Gastrocnemius medialis (tissue), 4 donors: ENCODE measurements at regions not wholly inside any gene's neighbourhood (a gene's known extent, or its start where the extent isn't known, plus 50 kb on each side); places are given as distances from the start of the nearest gene placed in this dataset.

ENCODE experiments used
- ATAC-seq, 2 donors: fragments of 150-250 bp; one replicate each; pipeline ENCODE4 v1.9.1; 2016
- DNase-seq, 2 donors: peaks; one replicate each; pipeline ENCODE4 v3.0.0-alpha.2; 2019
- H3K27ac ChIP-seq, 4 donors: fragments of 200-600 bp; sonication (generic); 1 replicate in 1 of 4; 2 replicates in 3 of 4; pipeline ENCODE4 v1.5.1; 2016 to 2018; ENCODE audit warnings: mild to moderate bottlenecking in 2 of 4, moderate library complexity in 1 of 4
- H3K27me3 ChIP-seq, 3 donors: fragments of 200-600 bp; sonication (generic) in 2 of 3; 1 replicate in 1 of 3; 2 replicates in 2 of 3; pipeline versions ENCODE4 v1.5.1 to v1.6.0; 2016 to 2019; ENCODE audit warnings: mild to moderate bottlenecking in 1 of 3, moderate library complexity in 1 of 3
- H3K36me3 ChIP-seq, 2 donors: fragments of 200-600 bp; sonication (generic) in 1 of 2; one replicate each; pipeline ENCODE4 v1.5.1; 2017 to 2018
- H3K4me1 ChIP-seq, 2 donors: fragments of 200-600 bp; sonication (generic) in 1 of 2; one replicate each; pipeline ENCODE4 v1.5.1; 2016 to 2017; ENCODE audit warnings: mild to moderate bottlenecking in 2 of 2
- H3K4me3 ChIP-seq, 4 donors: fragments of 200-600 bp; sonication (generic) in 3 of 4; 1 replicate in 1 of 4; 2 replicates in 3 of 4; pipeline ENCODE4 v1.5.1; 2016 to 2019; ENCODE audit warnings: mild to moderate bottlenecking in 2 of 4
- H3K9me3 ChIP-seq, 3 donors: fragments of 200-600 bp; sonication (generic) in 2 of 3; 1 replicate in 1 of 3; 2 replicates in 2 of 3; pipeline ENCODE4 v1.5.1; 2016 to 2019
- POLR2A ChIP-seq, 2 donors: fragments of 450-650 bp; IDR thresholded peaks; one replicate each; pipeline ENCODE4 v1.6.1; 2017; ENCODE audit warnings: antibody characterized with exemption in 2 of 2, mild to moderate bottlenecking in 2 of 2, moderate library complexity in 2 of 2
- in situ Hi-C, 4 donors: fragments of 200-750 bp; cut with MboI; loops; one replicate each; pipeline versions ENCODE4 v1.15.0 to v1.8.0; 2017; ENCODE audit warnings: low sequenced_read_pairs in 4 of 4
- intact Hi-C: fragments of 100-400 bp; cut with DNase I; formaldehyde crosslinking; loops from one replicate; pipeline ENCODE4 v1.15.1; 2023; ENCODE audit warnings: low total_unique reads
- TF ChIP-seq, protein P1 (sequence below), 5 experiments: fragments of 450-650 bp in 3 of 5; fragments of 200-600 bp in 2 of 5; sonication (generic) in 2 of 5; IDR thresholded peaks in 4 of 5; conservative IDR thresholded peaks in 1 of 5; 1 replicate in 4 of 5; 2 replicates in 1 of 5; pipeline ENCODE4 v1.5.1; 2016 to 2019; ENCODE audit warnings: antibody characterized with exemption in 5 of 5, mild to moderate bottlenecking in 3 of 5, moderate library complexity in 3 of 5

DNA sequence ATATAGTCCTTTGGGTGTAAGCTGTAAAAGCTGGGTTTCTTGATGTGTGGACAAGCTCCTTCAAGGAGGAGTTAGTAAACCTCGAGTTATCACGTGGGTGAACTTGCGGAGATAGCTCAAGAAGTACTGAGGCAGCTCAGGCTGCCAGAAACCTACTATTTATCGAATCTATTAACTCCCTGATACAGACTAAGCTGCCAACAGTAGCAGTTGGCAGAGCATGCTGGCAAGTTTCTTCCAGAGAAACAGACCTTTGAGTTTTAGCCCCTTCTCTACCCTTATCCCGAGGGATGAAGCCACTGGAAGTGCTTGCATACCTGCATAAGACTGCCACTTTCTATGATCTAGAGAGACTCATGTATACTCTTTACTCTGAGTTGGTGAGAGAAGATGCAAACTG lies 624.5 kb upstream of the USP24 start:
- no peak overlapping the region for H3K4me3 ChIP-seq
- TF ChIP-seq POLR2A (IDR thresholded peaks at IDR 0.05) = no peak
- TF ChIP-seq, protein P1, sequence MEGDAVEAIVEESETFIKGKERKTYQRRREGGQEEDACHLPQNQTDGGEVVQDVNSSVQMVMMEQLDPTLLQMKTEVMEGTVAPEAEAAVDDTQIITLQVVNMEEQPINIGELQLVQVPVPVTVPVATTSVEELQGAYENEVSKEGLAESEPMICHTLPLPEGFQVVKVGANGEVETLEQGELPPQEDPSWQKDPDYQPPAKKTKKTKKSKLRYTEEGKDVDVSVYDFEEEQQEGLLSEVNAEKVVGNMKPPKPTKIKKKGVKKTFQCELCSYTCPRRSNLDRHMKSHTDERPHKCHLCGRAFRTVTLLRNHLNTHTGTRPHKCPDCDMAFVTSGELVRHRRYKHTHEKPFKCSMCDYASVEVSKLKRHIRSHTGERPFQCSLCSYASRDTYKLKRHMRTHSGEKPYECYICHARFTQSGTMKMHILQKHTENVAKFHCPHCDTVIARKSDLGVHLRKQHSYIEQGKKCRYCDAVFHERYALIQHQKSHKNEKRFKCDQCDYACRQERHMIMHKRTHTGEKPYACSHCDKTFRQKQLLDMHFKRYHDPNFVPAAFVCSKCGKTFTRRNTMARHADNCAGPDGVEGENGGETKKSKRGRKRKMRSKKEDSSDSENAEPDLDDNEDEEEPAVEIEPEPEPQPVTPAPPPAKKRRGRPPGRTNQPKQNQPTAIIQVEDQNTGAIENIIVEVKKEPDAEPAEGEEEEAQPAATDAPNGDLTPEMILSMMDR (IDR thresholded peaks at IDR 0.05 in 4 of 5, conservative IDR thresholded peaks at IDR 0.05 in 1 of 5) = no peak
- no peaks in the 10 kb centered on the region for H3K27me3 ChIP-seq
- intact Hi-C loops (no loop called here), in situ Hi-C loops (no loop called here)
- ATAC-seq (no peak), DNase-seq (no peak)
- no peaks in the 10 kb centered on the region for H3K9me3 ChIP-seq
- no peak overlapping the region for H3K27ac ChIP-seq
- no peaks in the 10 kb centered on the region for H3K4me1 ChIP-seq
- no peaks in the 10 kb centered on the region for H3K36me3 ChIP-seq

DNA sequence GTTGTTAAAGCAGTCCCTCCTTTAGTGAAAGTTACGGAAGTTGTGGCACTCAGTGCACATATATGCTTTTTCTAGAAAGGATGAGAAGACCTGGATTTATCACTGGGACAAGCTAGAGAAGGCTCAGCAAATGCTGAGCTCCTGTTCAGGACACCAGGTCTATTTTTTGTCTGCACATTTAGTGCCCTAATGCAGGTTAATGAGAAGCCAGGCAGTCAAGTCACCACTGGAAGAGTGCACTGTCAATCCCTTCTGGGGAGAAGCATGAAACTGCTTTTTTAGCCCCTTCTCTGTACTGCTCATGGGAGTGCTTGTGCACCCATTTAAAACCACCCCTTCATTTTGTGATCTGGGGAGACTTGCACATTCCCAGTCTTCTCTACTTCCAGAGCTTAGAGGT lies 624.1 kb upstream of the USP24 start:
- Histone ChIP-seq H3K9me3 (no peaks in the 10 kb centered on the region), H3K27ac (no peak overlapping the region), H3K36me3 (no peaks in the 10 kb centered on the region), H3K4me3 (no peak overlapping the region), H3K27me3 (no peaks in the 10 kb centered on the region), H3K4me1 (no peaks in the 10 kb centered on the region)
- TF ChIP-seq, protein P1 (IDR thresholded peaks at IDR 0.05 in 4 of 5, conservative IDR thresholded peaks at IDR 0.05 in 1 of 5) = no peak
- no peak for TF ChIP-seq POLR2A (IDR thresholded peaks at IDR 0.05)
- ATAC-seq = no peak
- in situ Hi-C loops = no loop called here
- intact Hi-C loops = no loop called here
- no peak for DNase-seq

DNA sequence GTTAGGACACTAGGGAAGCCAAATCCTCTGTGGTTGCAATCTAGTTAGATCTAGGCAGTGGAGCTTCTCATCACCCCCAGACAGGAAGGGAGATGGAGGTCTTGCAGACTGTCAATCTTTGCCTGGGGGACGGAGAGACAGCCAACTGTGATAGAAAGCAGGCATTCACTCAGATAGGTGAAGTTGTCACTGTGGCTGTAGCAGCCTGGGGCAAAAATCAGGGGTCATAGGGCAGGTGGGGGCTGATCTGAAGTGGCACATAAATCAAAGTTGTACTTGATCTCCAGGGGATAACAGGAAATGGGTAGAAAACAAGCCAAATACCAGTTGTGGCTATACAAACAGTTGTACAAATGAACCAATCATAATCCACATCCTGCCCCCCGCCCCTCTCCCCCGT lies 620.9 kb upstream of the USP24 start:
- no peak for TF ChIP-seq POLR2A (IDR thresholded peaks at IDR 0.05)
- TF ChIP-seq, protein P1 (IDR thresholded peaks at IDR 0.05 in 4 of 5, conservative IDR thresholded peaks at IDR 0.05 in 1 of 5) = no peak

DNA sequence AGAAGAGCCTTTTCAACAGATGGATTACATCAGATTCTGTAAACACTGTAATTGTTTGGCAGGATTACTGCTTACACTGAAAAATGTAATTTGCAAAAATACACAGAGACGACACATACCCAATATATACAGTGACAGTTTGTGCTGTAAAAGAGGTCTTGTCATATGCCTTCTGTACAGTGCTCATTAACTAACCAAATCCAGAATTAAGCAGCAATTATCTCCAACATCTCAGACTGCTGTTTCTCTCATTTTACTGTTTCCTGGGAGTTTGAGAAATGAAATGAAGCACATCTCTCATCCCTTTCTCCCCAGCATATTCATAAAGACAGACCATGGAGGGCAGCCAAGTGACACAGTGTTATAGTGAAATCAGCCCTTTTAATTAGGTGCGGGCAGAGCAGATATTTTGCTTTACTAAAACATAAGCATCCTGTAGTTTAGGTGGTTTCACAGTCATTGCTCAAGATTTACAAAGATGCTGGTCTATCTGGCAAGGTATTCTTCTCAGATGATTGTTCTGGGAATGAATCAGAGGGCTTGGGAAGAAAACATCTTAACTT lies 618.4 kb upstream of the USP24 start:
- in situ Hi-C loops = no loop called here
- TF ChIP-seq, protein P1 (IDR thresholded peaks at IDR 0.05 in 4 of 5, conservative IDR thresholded peaks at IDR 0.05 in 1 of 5) = no peak
- no peak for TF ChIP-seq POLR2A (IDR thresholded peaks at IDR 0.05)
- no peak overlapping the region for H3K27ac ChIP-seq

More for the DNA sequence above, 620.9 kb upstream of the USP24 start:
- DNase-seq (no peak), ATAC-seq (no peak)
- intact Hi-C loops (no loop called here), in situ Hi-C loops (no loop called here)
- Histone ChIP-seq H3K27me3 (no peaks in the 10 kb centered on the region), H3K27ac (no peak overlapping the region), H3K36me3 (no peaks in the 10 kb centered on the region), H3K4me1 (no peaks in the 10 kb centered on the region), H3K4me3 (no peak overlapping the region), H3K9me3 (no peaks in the 10 kb centered on the region)

GRCh38 chr1:55831759-55832158 lies 616.6 kb upstream of the USP24 start:
- Histone ChIP-seq H3K27ac (no peak overlapping the region), H3K4me1 (no peaks in the 10 kb centered on the region), H3K36me3 (no peaks in the 10 kb centered on the region), H3K4me3 (no peak overlapping the region), H3K9me3 (no peaks in the 10 kb centered on the region), H3K27me3 (no peaks in the 10 kb centered on the region)
- no peak for ATAC-seq
- in situ Hi-C loops = no loop called here
- intact Hi-C loops = no loop called here
- DNase-seq = no peak
- TF ChIP-seq, protein P1 (IDR thresholded peaks at IDR 0.05 in 4 of 5, conservative IDR thresholded peaks at IDR 0.05 in 1 of 5) = no peak
- no peak for TF ChIP-seq POLR2A (IDR thresholded peaks at IDR 0.05)

More for the DNA sequence above, 618.4 kb upstream of the USP24 start:
- intact Hi-C loops = no loop called here
- H3K36me3 ChIP-seq = no peaks in the 10 kb centered on the region
- DNase-seq = no peak
- H3K27me3 ChIP-seq = no peaks in the 10 kb centered on the region
- ATAC-seq = no peak
- H3K9me3 ChIP-seq = no peaks in the 10 kb centered on the region
- no peaks in the 10 kb centered on the region for H3K4me1 ChIP-seq
- no peak overlapping the region for H3K4me3 ChIP-seq
